Hepatocyte (in vitro differentiated cells): ENCODE measurements at regions not wholly inside any gene's neighbourhood (a gene's known extent, or its start where the extent isn't known, plus 50 kb on each side); places are given as distances from the start of the nearest gene placed in this dataset.

Experiments used
- DNase-seq: peaks from one replicate; pipeline ENCODE4 v3.0.0-alpha.2; 2016; ENCODE audit warnings: low spot score
- H2AFZ ChIP-seq: fragments of 200-600 bp; sonication (generic); 2 replicates; pipeline ENCODE4 v1.6.0; 2016; ENCODE audit warnings: antibody characterized with exemption, mild to moderate bottlenecking
- H3K27ac ChIP-seq: fragments of 200-600 bp; sonication (generic); 2 replicates; pipeline ENCODE4 v1.5.1; 2016; ENCODE audit warnings: mild to moderate bottlenecking
- H3K27me3 ChIP-seq: fragments of 200-600 bp; sonication (generic); 2 replicates; pipeline ENCODE4 v1.6.1; 2016
- H3K36me3 ChIP-seq: fragments of 200-600 bp; sonication (generic); replicated peaks from 2 replicates; pipeline ENCODE4 v1.5.1; 2016; ENCODE audit warnings: low read depth; ENCODE audit not compliant: insufficient read depth
- H3K4me1 ChIP-seq: fragments of 200-600 bp; sonication (generic); 2 replicates; pipeline ENCODE4 v1.5.1; 2016; ENCODE audit warnings: mild to moderate bottlenecking, moderate library complexity; ENCODE audit not compliant: insufficient read depth
- H3K4me2 ChIP-seq: fragments of 200-600 bp; sonication (generic); 2 replicates; pipeline ENCODE4 v1.6.0; 2016
- H3K4me3 ChIP-seq: fragments of 200-600 bp; sonication (generic); 2 replicates; pipeline ENCODE4 v1.5.1; 2016; ENCODE audit warnings: mild to moderate bottlenecking
- H3K79me2 ChIP-seq: fragments of 200-600 bp; sonication (generic); 2 replicates; pipeline ENCODE4 v1.6.0; 2017; ENCODE audit warnings: mild to moderate bottlenecking
- H3K9me2 ChIP-seq: fragments of 200-600 bp; sonication (generic); replicated peaks from 2 replicates; pipeline ENCODE4 v1.6.0; 2017; ENCODE audit warnings: mild to moderate bottlenecking; ENCODE audit not compliant: insufficient read depth
- H3K9me3 ChIP-seq: fragments of 200-600 bp; sonication (generic); 2 replicates; pipeline ENCODE4 v1.5.1; 2016; ENCODE audit warnings: low read depth, mild to moderate bottlenecking
- H4K20me1 ChIP-seq: fragments of 200-600 bp; sonication (generic); 2 replicates; pipeline ENCODE4 v1.6.0; 2016; ENCODE audit warnings: mild to moderate bottlenecking; ENCODE audit not compliant: insufficient read depth, poor library complexity, severe bottlenecking
- CTCF ChIP-seq: fragments of 200-600 bp; sonication (generic); IDR thresholded peaks from 2 replicates; pipeline ENCODE4 v1.5.1; 2016; ENCODE audit warnings: antibody characterized with exemption, mild to moderate bottlenecking; ENCODE audit not compliant: poor library complexity
- EZH2 ChIP-seq: fragments of 200-600 bp; sonication (generic); IDR thresholded peaks from 2 replicates; pipeline ENCODE4 v1.6.1; 2016; ENCODE audit warnings: antibody characterized with exemption, mild to moderate bottlenecking, borderline replicate concordance
- EZH2phosphoT487 ChIP-seq: fragments of 200-600 bp; sonication (generic); IDR thresholded peaks from one replicate; pipeline ENCODE4 v1.6.1; 2018; ENCODE audit warnings: antibody characterized with exemption, mild to moderate bottlenecking, low read depth, moderate library complexity; ENCODE audit not compliant: unreplicated experiment, severe bottlenecking
- WGBS: methylation state at CpG from one replicate; pipeline ENCODE4 v1.1.6; 2016; ENCODE audit warnings: low lambda C conversion rate; ENCODE audit errors: missing lambda C conversion rate; 5-methylcytosine and 5-hydroxymethylcytosine counted together

DNA sequence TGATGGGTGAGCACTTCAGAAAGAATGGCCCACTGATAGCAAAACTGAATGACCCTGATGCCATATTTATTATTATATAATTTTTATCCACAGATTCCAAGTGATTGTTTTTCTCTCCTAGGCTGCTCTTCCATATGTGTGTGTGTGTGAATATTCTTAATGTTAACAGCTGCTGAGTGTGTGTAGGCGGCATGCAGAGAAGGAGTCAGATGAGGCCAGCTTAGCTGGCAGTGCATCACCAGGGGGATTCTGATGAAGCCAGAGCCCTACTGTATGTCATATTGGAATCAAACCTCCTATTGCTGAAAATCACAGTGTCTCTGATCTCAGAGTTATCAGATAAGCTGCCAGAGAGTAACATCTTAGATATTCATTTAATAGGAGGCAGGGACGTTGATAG lies 177.1 kb downstream of the DMAC1 start:
- Histone ChIP-seq H3K4me2 (no peak overlapping the region), H2AFZ (no peak overlapping the region), H3K27ac (no peak overlapping the region), H3K4me1 (no peaks in the 10 kb centered on the region), H3K4me3 (no peak overlapping the region), H3K27me3 (no peaks in the 10 kb centered on the region), H4K20me1 (no peaks in the 10 kb centered on the region), H3K9me3 (no peaks in the 10 kb centered on the region), H3K9me2 (no peaks in the 10 kb centered on the region), H3K36me3 (no peaks in the 10 kb centered on the region), H3K79me2 (no peaks in the 10 kb centered on the region)
- DNase-seq: no peak
- TF ChIP-seq EZH2 (no peak), CTCF (no peak), EZH2phosphoT487 (no peak)
- 88% methylated on average over 2 of the region's 2 CpGs for WGBS

GRCh38 chr9:7615344-7615743 lies 184.2 kb downstream of the DMAC1 start:
- TF ChIP-seq CTCF (no peak), EZH2 (no peak), EZH2phosphoT487 (no peak)
- Histone ChIP-seq H3K36me3 (no peaks in the 10 kb centered on the region), H2AFZ (no peak overlapping the region), H4K20me1 (no peaks in the 10 kb centered on the region), H3K9me2 (no peaks in the 10 kb centered on the region), H3K27ac (no peak overlapping the region), H3K4me2 (no peak overlapping the region), H3K9me3 (no peaks in the 10 kb centered on the region), H3K79me2 (no peaks in the 10 kb centered on the region), H3K27me3 (no peaks in the 10 kb centered on the region), H3K4me3 (no peak overlapping the region), H3K4me1 (no peaks in the 10 kb centered on the region)
- DNase-seq: no peak
- 81% methylated on average over 1 of the region's 1 CpG for WGBS

- 83% methylated on average over 5 of the region's 5 CpGs for WGBS
- DNase-seq: no peak
- Histone ChIP-seq H3K27me3 (no peaks in the 10 kb centered on the region), H3K9me3 (no peaks in the 10 kb centered on the region), H3K4me1 (no peaks in the 10 kb centered on the region), H2AFZ (no peak overlapping the region), H4K20me1 (no peaks in the 10 kb centered on the region), H3K79me2 (no peaks in the 10 kb centered on the region), H3K4me3 (no peak overlapping the region), H3K9me2 (no peaks in the 10 kb centered on the region), H3K36me3 (no peaks in the 10 kb centered on the region), H3K4me2 (no peak overlapping the region), H3K27ac (no peak overlapping the region)
- TF ChIP-seq CTCF (no peak), EZH2phosphoT487 (no peak), EZH2 (no peak)
These were observed 185.6 kb downstream of the DMAC1 start for GRCh38 chr9:7613931-7614330.

GRCh38 chr9:7608261-7608660 lies 191.3 kb downstream of the DMAC1 start:
- no peaks in the 10 kb centered on the region for H3K27me3 ChIP-seq
- no peak for DNase-seq
- H4K20me1 ChIP-seq: no peaks in the 10 kb centered on the region
- 62% methylated on average over 1 of the region's 1 CpG for WGBS
- TF ChIP-seq EZH2phosphoT487: no peak
- TF ChIP-seq EZH2: no peak
- no peak for TF ChIP-seq CTCF
- no peaks in the 10 kb centered on the region for H3K36me3 ChIP-seq
- no peak overlapping the region for H3K27ac ChIP-seq
- no peak overlapping the region for H3K4me2 ChIP-seq
- H3K9me2 ChIP-seq: no peaks in the 10 kb centered on the region
- no peaks in the 10 kb centered on the region for H3K9me3 ChIP-seq
- no peak overlapping the region for H2AFZ ChIP-seq
- no peaks in the 10 kb centered on the region for H3K4me1 ChIP-seq
- no peaks in the 10 kb centered on the region for H3K79me2 ChIP-seq
- H3K4me3 ChIP-seq: no peak overlapping the region
